GM23338 (cell line): ENCODE measurements at regions not wholly inside any gene's neighbourhood (a gene's known extent, or its start where the extent isn't known, plus 50 kb on each side); places are given as distances from the start of the nearest gene placed in this dataset.

Source experiments
- CTCF ChIP-seq, 2 experiments: fragments of 200-600 bp in 1 of 2; sonication (generic) in 1 of 2; conservative IDR thresholded peaks; 2 replicates each; pipeline versions ENCODE4 v1.5.1 to v1.6.1; 2016 to 2017; ENCODE audit warnings: antibody characterized with exemption in 2 of 2, low read depth in 2 of 2, mild to moderate bottlenecking in 2 of 2, moderate library complexity in 1 of 2
- EZH2 ChIP-seq: fragments of 200-600 bp; sonication (generic); IDR thresholded peaks from one replicate; pipeline ENCODE4 v1.8.0; 2017; ENCODE audit warnings: antibody characterized with exemption, mild to moderate bottlenecking, low read depth; ENCODE audit not compliant: unreplicated experiment
- EZH2phosphoT487 ChIP-seq: fragments of 200-600 bp; sonication (generic); IDR thresholded peaks from one replicate; pipeline ENCODE4 v1.8.1; 2018; ENCODE audit warnings: antibody characterized with exemption; ENCODE audit not compliant: unreplicated experiment
- JUNB ChIP-seq: IDR thresholded peaks from one replicate; pipeline ENCODE4 v1.6.1; 2016; ENCODE audit warnings: antibody characterized with exemption; ENCODE audit not compliant: unreplicated experiment
- NANOG ChIP-seq: IDR thresholded peaks from 2 replicates; pipeline ENCODE4 v1.6.1; 2016; ENCODE audit warnings: antibody characterized with exemption, borderline replicate concordance
- REST ChIP-seq: IDR thresholded peaks from one replicate; pipeline ENCODE4 v1.6.1; 2018; ENCODE audit warnings: antibody characterized with exemption; ENCODE audit not compliant: unreplicated experiment
- ZNF462 ChIP-seq: fragments of 250-450 bp; sonication (Bioruptor Pico); IDR thresholded peaks from 2 replicates; pipeline ENCODE4 v1.5.0; 2020; ENCODE audit warnings: mild to moderate bottlenecking, moderate library complexity

- TF ChIP-seq ZNF462 (CRISPR knock-in tag) (no peak), NANOG (no peak), EZH2phosphoT487 (no peak), REST (no peak), CTCF (conservative IDR thresholded peaks at IDR 0.05; ENCODE audit: low read depth in 2 of 2) (no peak), JUNB (no peak), EZH2 (no peak)
Observed at GRCh38 chr3:102192575-102192974, 242.2 kb upstream of the ZPLD1 start (continued).
